Upper lobe of left lung (tissue), 4 donors: ENCODE measurements at regions not wholly inside any gene's neighbourhood (a gene's known extent, or its start where the extent isn't known, plus 50 kb on each side); places are given as distances from the start of the nearest gene placed in this dataset.

Experiments
- POLR2A ChIP-seq, 4 donors: fragments of 450-650 bp; IDR thresholded peaks; one replicate each; pipeline ENCODE4 v1.5.1; 2016 to 2017; ENCODE audit warnings: antibody characterized with exemption in 4 of 4, mild to moderate bottlenecking in 2 of 4
- POLR2AphosphoS5 ChIP-seq, 2 donors: sonication (generic); formaldehyde crosslinking; IDR thresholded peaks; one replicate each; pipeline ENCODE4 v1.5.1; 2017; ENCODE audit warnings: antibody characterized with exemption in 2 of 2

DNA sequence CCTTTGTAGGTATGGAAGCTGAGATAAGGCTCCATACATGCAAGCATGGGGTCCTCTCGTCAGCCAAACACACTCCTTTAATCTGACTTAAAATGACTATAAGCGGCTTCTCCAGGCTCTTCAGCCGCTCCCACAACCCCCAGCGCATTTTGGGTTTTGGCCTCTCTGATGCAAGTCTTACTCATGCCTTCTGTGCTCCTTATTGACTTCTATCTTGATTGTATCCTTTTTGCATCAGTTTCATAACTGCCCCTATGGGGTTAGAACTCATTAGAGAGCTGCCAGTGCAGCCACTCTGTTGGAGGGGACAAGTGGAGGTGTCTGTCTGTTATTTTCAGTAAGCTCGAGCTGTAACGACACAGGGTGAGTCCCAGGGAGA lies 70.1 kb upstream of the TAB2 start:
- no peak for TF ChIP-seq POLR2AphosphoS5 (IDR thresholded peaks at IDR 0.05)
- TF ChIP-seq POLR2A (IDR thresholded peaks at IDR 0.05) = no peak
